Keratinocyte (primary cell): ENCODE measurements at regions not wholly inside any gene's neighbourhood (a gene's known extent, or its start where the extent isn't known, plus 50 kb on each side); places are given as distances from the start of the nearest gene placed in this dataset.

Source experiments
- DNase-seq: peaks from one replicate; pipeline ENCODE4 v3.0.0-alpha.2; 2011; ENCODE audit warnings: low read depth, missing footprints, low spot score
- FAIRE-seq: peaks from 2 replicates; lab custom pipeline; 2011; peaks lifted over from hg19 to GRCh38; lab: Jason Lieb, UNC
- H2AFZ ChIP-seq: 2 replicates; pipeline ENCODE4 v1.6.0; 2012; ENCODE audit warnings: low read length, control low read depth, inconsistent platforms; ENCODE audit not compliant: control insufficient read depth
- H3K27ac ChIP-seq: 2 replicates; pipeline ENCODE4 v1.5.1; 2011; ENCODE audit warnings: low read length; ENCODE audit not compliant: control insufficient read depth, insufficient read depth
- H3K27me3 ChIP-seq: 3 replicates; pipeline ENCODE4 v1.6.0; 2011; ENCODE audit warnings: low read length; ENCODE audit not compliant: control insufficient read depth, insufficient read depth; ENCODE audit errors: extremely low read depth
- H3K36me3 ChIP-seq, 2 experiments: 2 replicates in 1 of 2; 3 replicates in 1 of 2; pipeline ENCODE4 v1.5.1; 2011; ENCODE audit warnings: low read length in 2 of 2, mild to moderate bottlenecking in 1 of 2; ENCODE audit not compliant: control insufficient read depth in 2 of 2, insufficient read depth in 2 of 2; ENCODE audit errors: extremely low read depth in 1 of 2
- H3K4me1 ChIP-seq: 3 replicates; pipeline ENCODE4 v1.5.1; 2011; ENCODE audit warnings: low read length; ENCODE audit not compliant: control insufficient read depth, insufficient read depth; ENCODE audit errors: extremely low read depth
- H3K4me2 ChIP-seq: 3 replicates; pipeline ENCODE4 v1.6.0; 2011; ENCODE audit warnings: low read depth, low read length; ENCODE audit not compliant: control insufficient read depth, insufficient read depth; ENCODE audit errors: extremely low read depth
- H3K4me3 ChIP-seq, 3 experiments: fragments of 200-600 bp in 1 of 3; sonication (generic) in 1 of 3; 2 replicates in 2 of 3; 3 replicates in 1 of 3; pipeline ENCODE4 v1.5.1; 2011 to 2016; ENCODE audit warnings: low read length in 3 of 3, mild to moderate bottlenecking in 3 of 3, control low read depth in 2 of 3, inconsistent platforms in 1 of 3, low read depth in 1 of 3, mixed read lengths in 1 of 3, mixed run types in 1 of 3, moderate library complexity in 1 of 3; ENCODE audit not compliant: control insufficient read depth in 2 of 3, insufficient read depth in 2 of 3; ENCODE audit errors: extremely low read depth in 1 of 3
- H3K79me2 ChIP-seq: 2 replicates; pipeline ENCODE4 v1.6.0; 2012; ENCODE audit warnings: low read length; ENCODE audit not compliant: control insufficient read depth, insufficient read depth
- H3K9ac ChIP-seq: 3 replicates; pipeline ENCODE4 v1.6.0; 2011; ENCODE audit warnings: low read length; ENCODE audit not compliant: control insufficient read depth, insufficient read depth; ENCODE audit errors: extremely low read depth
- H3K9me1 ChIP-seq: 3 replicates; pipeline ENCODE4 v1.6.0; 2011; ENCODE audit warnings: low read length; ENCODE audit not compliant: control insufficient read depth, insufficient read depth; ENCODE audit errors: extremely low read depth
- H3K9me3 ChIP-seq: 2 replicates; pipeline ENCODE4 v1.5.1; 2012; ENCODE audit warnings: low read depth, low read length; ENCODE audit not compliant: control insufficient read depth
- H4K20me1 ChIP-seq: 3 replicates; pipeline ENCODE4 v1.6.0; 2011; ENCODE audit warnings: low read length; ENCODE audit not compliant: control insufficient read depth, insufficient read depth; ENCODE audit errors: extremely low read depth
- CTCF ChIP-seq, 3 experiments: IDR thresholded peaks in 1 of 3; conservative IDR thresholded peaks in 1 of 3; optimal IDR thresholded peaks in 1 of 3; 2 replicates in 2 of 3; 3 replicates in 1 of 3; pipeline versions ENCODE3 to v1.5.1; 2011; ENCODE audit warnings: low read length in 3 of 3, mild to moderate bottlenecking in 3 of 3, moderate library complexity in 2 of 3, control low read depth in 1 of 3, inconsistent platforms in 1 of 3; ENCODE audit not compliant: insufficient read depth in 2 of 3; ENCODE audit errors: extremely low read depth in 1 of 3
- EZH2 ChIP-seq: IDR thresholded peaks from one replicate; pipeline ENCODE4 v1.6.1; 2012; ENCODE audit warnings: inconsistent platforms, mild to moderate bottlenecking, low read length, moderate library complexity
- dilution Hi-C: fragments of 300-500 bp; cut with MboI; formaldehyde crosslinking; loops from one replicate; pipeline ENCODE4 v1.7.0; 2020; ENCODE audit warnings: low sequenced_read_pairs; ENCODE audit not compliant: extremely low pct_ligation_motif_present

GRCh38 chr4:45646885-45647590 lies 476.8 kb downstream of the GABRG1 start:
- no peaks in the 10 kb centered on the region for H3K79me2 ChIP-seq
- H3K9me1 ChIP-seq = no peaks in the 10 kb centered on the region
- TF ChIP-seq CTCF (optimal IDR thresholded peaks at IDR 0.05 in 1 of 3, IDR thresholded peaks at IDR 0.05 in 1 of 3, conservative IDR thresholded peaks at IDR 0.05 in 1 of 3; ENCODE audit: extremely low read depth in 1 of 3, insufficient read depth in 2 of 3, low read length in 3 of 3) (no peak), EZH2 (no peak)
- no peaks in the 10 kb centered on the region for H3K27me3 ChIP-seq
- H3K4me3 ChIP-seq = no peak overlapping the region
- no peak overlapping the region for H3K4me2 ChIP-seq
- H3K36me3 ChIP-seq = no peaks in the 10 kb centered on the region
- no peaks in the 10 kb centered on the region for H4K20me1 ChIP-seq
- no peak overlapping the region for H3K9ac ChIP-seq
- DNase-seq (no peak), FAIRE-seq (no peak)
- H3K9me3 ChIP-seq = peaks cover 2% of the 10 kb centered on the region
- dilution Hi-C loops = no loop called here
- H3K4me1 ChIP-seq = no peaks in the 10 kb centered on the region
- no peak overlapping the region for H2AFZ ChIP-seq
- no peak overlapping the region for H3K27ac ChIP-seq

DNA sequence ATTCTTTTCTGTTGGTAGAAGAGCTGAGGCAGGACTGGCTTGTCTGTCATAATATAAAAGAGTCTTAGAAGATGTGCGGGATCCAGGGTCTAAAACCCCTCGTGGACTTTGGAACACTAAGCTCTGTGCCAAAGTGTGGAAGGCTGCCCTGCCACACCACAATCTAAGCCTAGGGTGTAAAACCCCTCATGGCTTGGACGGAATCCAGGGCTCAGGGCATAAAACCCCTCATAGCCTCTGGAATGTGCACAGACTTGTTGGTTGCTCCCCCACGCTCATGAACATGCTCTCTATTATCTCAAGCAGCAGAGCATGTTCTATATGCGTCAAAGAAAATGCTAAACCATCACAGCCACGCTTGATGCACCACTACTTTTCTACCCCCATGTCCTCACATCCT lies 483.6 kb downstream of the GABRG1 start:
- Histone ChIP-seq H3K27me3 (no peaks in the 10 kb centered on the region), H2AFZ (no peak overlapping the region), H3K27ac (no peak overlapping the region), H3K9me1 (no peaks in the 10 kb centered on the region), H3K4me3 (no peak overlapping the region), H4K20me1 (no peaks in the 10 kb centered on the region), H3K9me3 (no peaks in the 10 kb centered on the region), H3K4me1 (no peaks in the 10 kb centered on the region), H3K9ac (no peak overlapping the region), H3K36me3 (no peaks in the 10 kb centered on the region), H3K4me2 (no peak overlapping the region), H3K79me2 (no peaks in the 10 kb centered on the region)
- TF ChIP-seq EZH2 = no peak
- no peak for TF ChIP-seq CTCF (optimal IDR thresholded peaks at IDR 0.05 in 1 of 3, IDR thresholded peaks at IDR 0.05 in 1 of 3, conservative IDR thresholded peaks at IDR 0.05 in 1 of 3; ENCODE audit: extremely low read depth in 1 of 3, insufficient read depth in 2 of 3, low read length in 3 of 3)
- FAIRE-seq (no peak), DNase-seq (no peak)
- dilution Hi-C loops = no loop called here
